ENCODE measurements at regions not wholly inside any gene's neighbourhood (a gene's known extent, or its start where the extent isn't known, plus 50 kb on each side); places are given as distances from the start of the nearest gene placed in this dataset.
"Not testable (repeated sequence)": the region's sequence is repeated elsewhere in the genome, so short reads cannot be mapped to it uniquely, and the experiment has no call there.

- no peak for DNase-seq
These were observed 213.0 kb upstream of the IL12B start for GRCh38 chr5:159543326-159543725.

DNA sequence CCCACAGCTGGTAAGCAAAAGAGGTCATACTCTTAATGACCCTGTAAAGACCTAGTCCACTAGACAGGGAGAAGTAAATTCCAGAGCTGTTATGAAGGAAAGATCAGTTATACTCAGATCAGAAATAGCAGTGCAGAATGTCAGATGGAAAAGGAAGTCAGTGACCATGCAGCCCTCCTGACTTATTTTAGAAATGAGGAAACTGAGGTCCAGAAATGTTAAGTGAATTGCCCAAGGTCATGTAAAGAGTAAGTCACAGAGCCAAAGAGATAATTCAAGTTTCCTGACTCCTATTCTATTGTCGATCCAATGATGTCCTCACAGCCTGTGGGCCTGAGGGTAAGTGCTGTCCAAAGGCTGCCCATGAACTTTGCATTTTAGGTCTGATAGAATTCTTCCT is 214.9 kb upstream of the IL12B start:
- DNase-seq: no peak

- DNase-seq: no peak
These were observed 217.3 kb upstream of the IL12B start for GRCh38 chr5:159547466-159548195.

DNA sequence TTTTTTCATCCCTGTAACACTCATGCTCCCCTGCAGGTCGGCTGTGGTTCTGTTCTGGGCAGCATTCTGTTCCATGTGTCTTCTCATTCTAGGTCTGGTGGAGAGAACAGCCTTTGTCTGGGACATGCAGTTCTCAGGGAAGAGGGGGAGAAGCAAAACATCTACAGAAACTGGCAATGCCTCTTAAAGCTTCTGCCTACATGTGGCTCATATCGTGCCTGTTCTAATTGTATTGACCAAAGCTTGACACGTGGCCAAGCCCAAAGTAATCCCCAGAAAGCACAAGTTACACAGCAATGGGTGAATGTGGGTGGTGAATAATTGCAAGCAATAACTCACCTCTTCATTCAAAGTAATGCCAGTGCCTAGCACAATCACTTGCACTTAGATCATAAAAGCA is 218.2 kb upstream of the IL12B start:
- DNase-seq: no peak

DNA sequence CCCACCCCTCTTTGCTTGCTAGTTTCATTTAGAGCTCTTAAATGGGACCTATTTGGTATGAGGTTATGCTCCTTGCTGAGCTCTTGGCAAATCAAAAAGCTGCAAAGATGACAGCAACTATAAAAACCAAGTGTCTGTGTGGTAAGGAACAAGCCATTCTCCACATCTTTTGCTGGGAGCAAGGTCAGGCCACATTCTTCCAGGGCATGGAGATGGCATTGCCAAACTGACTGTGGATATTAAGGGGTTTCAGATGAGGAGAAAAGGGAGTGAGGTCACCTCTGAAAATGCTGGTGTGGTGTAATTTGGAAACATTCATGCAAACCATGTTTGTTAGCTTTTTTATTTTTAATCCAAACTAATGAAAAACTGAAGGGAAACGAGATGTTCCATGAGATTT is 218.8 kb upstream of the IL12B start:
- no peak for DNase-seq

GRCh38 chr5:159550951-159551350 is 220.7 kb upstream of the IL12B start:
- no peak for DNase-seq

- no peak for DNase-seq
These were observed 222.5 kb upstream of the IL12B start for GRCh38 chr5:159552751-159553150.

GRCh38 chr5:159553792-159554191 is 223.5 kb upstream of the IL12B start:
- DNase-seq: no peak

DNA sequence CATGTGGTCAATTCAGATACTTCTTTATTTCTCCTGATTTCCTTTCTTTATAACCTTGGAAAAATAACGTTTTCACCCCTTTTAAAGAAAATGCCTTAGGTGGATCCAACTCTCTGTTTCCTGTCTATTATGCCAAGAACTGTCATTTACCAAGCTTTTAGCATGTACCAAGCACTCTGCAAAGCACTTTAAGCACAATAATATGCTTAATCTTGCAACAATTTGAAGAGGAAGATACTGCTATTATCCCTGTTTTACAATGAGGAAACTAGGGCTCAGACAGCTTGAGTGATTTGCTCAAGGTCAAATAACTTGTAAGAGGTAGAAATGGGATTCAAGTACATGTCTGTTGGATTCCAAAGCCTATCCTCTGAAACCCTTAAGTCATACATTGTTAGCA is 224.8 kb upstream of the IL12B start:
- DNase-seq: no peak

GRCh38 chr5:159559337-159559736 is 229.1 kb upstream of the IL12B start:
- DNase-seq: no peak

DNA sequence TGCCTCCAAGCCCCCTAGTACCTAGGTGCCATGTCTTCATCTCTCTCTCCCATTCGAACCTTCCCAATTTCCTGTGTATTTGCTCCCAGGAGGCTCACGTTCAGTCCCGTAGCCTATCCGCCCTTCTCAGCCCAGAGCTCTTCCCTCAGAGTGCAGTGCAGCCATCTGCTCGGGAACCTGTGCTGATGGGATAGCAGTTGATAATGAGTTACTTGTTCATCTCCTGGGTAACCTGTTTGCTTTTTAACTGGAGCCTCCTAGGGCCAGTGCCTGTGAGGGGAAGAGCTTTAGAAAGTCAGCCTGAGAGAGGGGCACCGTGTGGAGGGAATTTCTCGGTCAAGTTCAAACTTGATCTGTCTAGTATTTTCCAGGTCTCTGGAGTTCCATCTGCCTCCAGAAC is 229.8 kb upstream of the IL12B start:
- DNase-seq: no peak

- DNase-seq: no peak
These were observed 233.7 kb upstream of the IL12B start for GRCh38 chr5:159564031-159564430.

- no peak for DNase-seq
These were observed 236.5 kb upstream of the IL12B start for GRCh38 chr5:159566832-159567231.

DNA sequence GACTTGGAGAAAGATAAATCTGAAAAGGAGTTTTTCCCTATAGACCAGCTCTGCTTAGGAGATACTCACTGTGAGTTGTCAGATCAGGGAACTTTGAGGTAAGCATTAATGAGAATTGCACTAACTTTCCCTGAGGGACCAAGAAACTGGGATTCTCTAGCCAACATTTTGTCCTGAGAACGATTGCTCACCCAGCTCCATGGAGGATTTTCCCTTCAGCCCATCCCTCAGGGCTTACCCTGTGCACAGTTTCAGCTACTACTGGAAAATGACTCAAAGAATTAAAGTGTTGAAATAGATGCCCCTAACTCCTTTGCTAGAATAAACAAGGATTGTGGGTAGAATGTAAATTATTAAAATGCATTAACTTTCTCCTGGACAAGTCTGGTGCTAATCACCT is 237.2 kb upstream of the IL12B start:
- DNase-seq: no peak

GRCh38 chr5:159571501-159572244 is 241.4 kb upstream of the IL12B start:
- DNase-seq: no peak

- DNase-seq: no peak
These were observed 246.6 kb upstream of the IL12B start for GRCh38 chr5:159576902-159577301.

- no peak for DNase-seq
These were observed 251.4 kb upstream of the IL12B start for GRCh38 chr5:159581502-159582249.

- DNase-seq: no peak
These were observed 252.7 kb upstream of the IL12B start for GRCh38 chr5:159582756-159583541.

DNA sequence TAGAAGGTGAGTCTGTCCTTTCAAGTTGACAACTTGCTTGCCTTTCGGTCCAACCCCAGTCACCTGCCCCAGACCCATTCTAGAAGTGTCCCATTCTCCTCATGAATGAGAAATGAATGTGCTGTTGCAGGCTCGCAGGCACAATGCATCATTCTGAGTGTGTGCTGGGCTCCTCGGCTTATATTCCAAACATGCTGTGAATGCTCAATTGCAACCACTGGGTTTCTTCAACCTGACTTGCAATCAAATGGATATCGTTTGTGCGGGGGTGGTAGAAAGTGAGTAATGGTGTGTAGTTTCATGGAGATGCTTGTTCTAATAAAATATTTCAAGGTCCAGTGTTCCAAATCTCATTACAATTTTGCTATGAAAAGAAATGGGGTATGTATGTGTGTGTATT is 256.6 kb upstream of the IL12B start:
- no peak for DNase-seq

DNA sequence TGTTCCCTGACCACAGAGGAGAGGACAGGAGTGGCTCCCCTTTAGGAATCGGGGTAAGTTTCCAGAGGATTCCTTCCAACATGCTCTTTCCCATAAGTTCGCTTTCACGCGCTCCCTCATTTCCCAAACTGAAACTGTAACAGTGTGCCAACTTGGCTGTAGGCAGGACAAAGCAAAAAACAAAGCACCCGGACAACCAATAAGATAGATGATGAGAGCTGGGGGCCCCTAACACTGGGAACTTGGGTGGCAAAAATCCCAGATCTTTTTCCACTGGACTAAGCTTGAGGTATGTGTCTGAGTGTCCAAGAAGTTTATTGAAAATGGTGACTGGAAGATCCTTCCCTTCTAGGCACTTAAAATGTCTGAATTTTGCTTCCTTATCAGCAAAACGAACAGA is 258.7 kb upstream of the IL12B start:
- DNase-seq: no peak

- DNase-seq: no peak
These were observed 263.3 kb upstream of the IL12B start for GRCh38 chr5:159593518-159594073.

DNA sequence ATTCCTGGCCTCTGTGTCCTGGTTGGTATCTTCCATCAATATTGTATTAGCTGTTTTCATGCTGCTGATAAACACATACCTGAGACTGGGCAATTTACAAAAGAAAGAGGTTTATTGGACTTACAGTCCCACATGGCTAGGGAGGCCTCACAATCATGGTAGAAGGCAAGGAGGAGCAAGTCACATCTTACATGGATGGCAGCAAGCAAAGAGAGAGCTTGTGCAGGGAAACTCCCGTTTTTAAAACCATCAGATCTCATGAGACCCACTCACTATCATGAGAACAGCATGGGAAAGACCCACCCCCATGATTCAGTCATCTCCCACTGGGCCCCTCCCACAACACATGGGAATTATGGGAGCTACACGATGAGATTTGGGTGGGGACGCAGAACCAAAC is 265.3 kb upstream of the IL12B start:
- not testable (repeated sequence) for DNase-seq

DNA sequence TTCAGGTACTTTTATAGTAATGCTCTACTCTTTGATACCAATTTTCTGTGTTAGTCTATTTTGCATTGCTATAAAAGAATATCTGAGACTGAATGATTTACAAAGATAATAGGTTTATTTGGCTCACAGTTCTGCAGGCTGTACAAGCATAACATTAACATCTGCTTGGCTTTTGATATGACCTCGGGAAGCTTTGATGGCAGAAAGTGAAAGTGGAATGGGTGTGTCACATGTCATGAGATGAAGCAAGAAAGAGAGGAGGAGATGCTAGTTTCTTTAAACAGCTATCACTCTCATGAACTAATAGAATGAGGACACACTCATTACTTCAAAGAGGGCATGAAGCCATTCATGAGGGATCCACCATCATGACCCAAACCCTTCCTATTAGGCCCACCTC is 270.9 kb upstream of the IL12B start:
- DNase-seq: peak in 1 of 6 experiments; percentile 4

All from stimulated activated naive CD4-positive, alpha-beta T cell (primary cell).